DMS153 treated with DMSO at 0.1 percent for 48 hours (cell line): ENCODE measurements at regions not wholly inside any gene's neighbourhood (a gene's known extent, or its start where the extent isn't known, plus 50 kb on each side); places are given as distances from the start of the nearest gene placed in this dataset.
A peak's percentile ranks its signal among the peaks of the same experiment; 100 is the strongest.
"Not testable (repeated sequence)": the region's sequence is repeated elsewhere in the genome, so short reads cannot be mapped to it uniquely, and the experiment has no call there.

Experiments
- DNase-seq: peaks from one replicate; lab custom pipeline; 2025; ENCODE audit not compliant: unreplicated experiment; lab: John Stamatoyannopoulos, UW

DNA sequence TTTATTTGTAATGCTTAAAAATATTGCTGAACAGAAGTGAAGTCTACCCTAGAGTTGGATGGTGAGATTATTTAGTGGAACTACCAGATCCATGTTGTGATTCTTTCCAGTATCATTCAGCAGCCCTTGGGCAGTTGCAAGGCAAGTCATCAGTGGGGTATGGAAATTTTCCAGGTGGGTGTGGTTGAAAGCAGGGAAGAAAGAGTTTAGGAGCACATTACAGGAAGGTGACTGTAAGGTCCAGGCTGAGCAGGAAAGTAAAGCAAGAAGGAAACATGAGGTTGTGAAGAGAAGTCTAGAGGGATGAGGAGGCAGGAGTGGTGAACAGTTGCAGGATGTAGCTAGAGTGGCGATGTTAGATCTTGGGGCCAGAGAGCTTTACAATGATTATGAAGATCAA lies 178.0 kb upstream of the ROPN1B start:
- not testable (repeated sequence) for DNase-seq

DNA sequence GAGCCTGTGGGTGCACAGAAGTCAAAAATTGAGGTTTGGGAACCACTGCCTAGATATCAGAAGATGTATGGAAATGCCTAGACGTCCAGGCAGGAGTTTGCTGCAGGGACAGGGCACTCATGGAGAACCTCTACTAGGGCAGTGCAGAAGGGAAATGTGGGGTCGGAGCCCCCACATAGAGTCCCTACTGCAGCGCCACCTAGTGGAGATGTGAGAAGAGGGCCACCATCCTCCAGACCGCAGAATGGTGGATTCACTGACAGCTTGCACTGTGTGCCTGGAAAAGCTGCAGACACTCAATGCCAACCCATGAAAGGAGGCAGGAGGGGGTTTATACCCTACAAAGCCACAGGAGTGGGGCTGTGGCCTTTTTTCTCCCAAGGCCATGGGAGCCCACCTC lies 159.0 kb upstream of the ROPN1B start:
- not testable (repeated sequence) for DNase-seq

DNA sequence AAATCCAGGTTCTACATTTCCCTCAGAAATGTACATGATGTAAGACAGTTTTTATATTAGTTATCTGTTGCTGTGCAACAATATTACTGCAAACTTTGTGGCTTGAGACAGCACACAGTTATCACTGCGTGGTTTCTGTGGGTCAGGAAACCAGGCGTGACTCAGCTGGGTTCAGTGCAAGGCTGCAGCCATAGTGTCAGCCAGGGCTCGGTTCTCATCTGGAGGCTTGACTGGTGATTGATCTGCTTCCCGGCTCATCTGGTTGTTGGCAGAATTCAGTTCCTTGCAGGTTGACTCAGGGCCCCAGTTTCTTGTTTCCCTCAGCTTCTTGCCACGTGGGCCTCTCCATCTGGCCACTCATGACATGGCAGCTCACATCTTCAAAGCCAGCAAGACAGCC lies 146.8 kb upstream of the ROPN1B start:
- not testable (repeated sequence) for DNase-seq

DNA sequence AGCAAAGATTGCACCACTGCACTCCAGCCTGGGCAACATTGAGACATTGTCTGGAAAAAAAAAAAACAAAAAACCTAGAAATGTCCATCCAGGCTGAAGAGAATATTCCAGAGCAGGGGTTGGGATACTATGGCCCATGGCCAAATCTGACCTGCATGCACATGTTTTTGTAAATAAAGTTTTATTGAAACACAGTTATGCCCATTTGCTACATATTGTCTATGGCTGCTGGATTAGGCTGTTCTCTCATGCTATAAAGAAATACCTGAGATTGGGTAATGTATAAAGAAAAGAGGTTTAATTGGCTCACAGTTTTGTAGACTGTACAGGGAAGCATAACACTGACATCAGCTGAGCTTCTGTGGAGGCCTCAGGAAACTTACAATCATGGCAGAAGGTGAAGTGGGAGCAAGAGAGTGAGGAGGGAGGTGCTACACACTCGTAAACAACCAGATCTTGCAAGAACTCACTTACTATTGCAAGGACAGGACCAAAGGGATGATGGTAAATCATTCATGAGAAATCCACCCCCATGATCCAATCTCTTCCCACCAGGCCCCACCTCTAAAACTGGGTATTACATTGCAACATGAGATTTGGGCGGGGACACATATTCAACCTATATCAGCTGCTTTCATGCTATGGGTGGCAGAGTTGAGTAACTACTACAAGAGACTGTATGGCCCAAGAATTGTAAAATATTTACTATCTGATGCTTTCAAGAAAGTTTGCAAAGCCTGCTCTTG lies 137.8 kb upstream of the ROPN1B start:
- DNase-seq: not testable (repeated sequence)

DNA sequence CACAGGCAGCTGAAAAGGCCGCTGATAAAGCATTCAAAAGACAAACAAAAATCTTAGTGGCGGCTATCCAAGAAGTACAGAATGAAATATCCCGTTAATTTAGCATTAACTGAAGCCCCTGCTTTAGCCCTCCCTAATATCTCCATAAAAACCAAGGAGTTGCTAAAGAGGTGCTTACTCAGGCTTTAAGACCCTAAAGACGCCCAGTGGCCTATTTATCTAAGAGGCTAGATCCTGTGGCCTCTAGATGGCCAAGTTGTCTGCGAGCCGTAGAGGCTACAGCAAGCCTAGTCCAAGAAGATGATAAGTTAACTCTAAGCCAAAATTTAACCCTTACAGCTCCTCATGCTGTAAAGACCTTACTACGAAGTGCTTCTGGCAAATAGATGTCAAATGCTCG lies 133.4 kb upstream of the ROPN1B start:
- not testable (repeated sequence) for DNase-seq

DNA sequence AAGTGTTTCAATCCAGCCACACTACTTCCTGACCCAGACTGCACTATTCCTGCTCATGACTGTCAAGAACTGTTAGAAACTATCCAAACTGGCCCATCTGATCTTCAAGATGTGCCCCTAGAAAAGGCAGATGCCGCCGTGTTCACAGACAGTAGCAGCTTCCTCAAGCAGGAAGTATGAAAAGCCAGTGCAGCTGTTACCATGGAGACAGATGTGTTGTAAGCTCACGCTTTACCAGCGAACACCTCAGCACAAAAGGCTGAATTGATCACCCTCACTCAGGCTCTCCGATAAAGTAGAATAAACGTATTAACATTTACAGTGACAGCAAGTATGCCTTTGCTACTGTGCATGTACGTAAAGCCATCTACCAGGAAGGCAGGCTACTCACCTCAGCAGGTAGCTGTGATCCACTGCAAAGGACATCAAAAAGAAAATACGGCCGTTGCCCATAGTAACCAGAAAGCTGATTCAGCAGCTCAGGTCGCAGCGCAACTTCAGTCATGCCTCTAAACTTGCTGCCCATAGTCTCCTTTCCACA lies 132.9 kb upstream of the ROPN1B start:
- not testable (repeated sequence) for DNase-seq

DNA sequence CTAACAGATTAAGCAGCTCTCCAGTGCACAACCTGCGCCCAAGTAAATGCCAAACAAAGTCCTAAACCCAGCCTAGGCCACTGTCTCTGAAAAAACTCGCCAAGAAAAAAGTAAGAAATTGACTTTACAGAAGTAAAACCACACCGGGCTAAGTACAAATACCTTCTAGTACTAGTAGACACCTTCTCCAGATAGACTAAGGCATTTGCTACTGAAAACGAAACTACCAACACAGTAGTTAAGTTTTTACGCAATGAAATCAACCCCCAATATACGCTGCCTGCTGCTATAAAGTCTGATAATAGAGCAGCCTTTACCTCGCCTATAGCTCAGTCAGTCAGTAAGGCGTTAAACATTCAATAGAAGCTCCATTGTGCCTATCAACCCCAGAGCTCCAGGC lies 132.2 kb upstream of the ROPN1B start:
- not testable (repeated sequence) for DNase-seq

- DNase-seq: not testable (repeated sequence)
Measured at GRCh38 chr3:125838857-125839256, 130.1 kb upstream of the ROPN1B start.

DNA sequence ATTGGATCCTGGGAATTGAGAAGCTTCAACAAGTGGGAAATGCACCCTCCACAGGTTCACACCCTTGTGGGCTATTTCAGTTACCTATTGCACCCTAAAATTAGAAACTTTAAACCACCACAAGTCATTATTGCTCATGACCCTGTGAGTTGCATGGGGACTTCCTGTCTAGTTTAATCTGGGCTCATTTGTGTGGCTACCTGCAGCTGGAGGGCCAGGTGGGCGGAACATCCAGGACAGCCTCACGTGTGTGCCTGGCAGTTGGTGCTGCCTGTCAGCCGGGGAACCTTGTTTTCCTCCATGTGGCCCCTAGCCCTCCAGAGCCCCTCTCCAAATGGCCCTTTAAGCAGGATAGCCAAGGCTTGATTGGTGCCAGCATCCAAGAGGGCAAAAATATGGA lies 128.5 kb upstream of the ROPN1B start:
- DNase-seq: not testable (repeated sequence)

- DNase-seq: not testable (repeated sequence)
Measured at GRCh38 chr3:125847966-125848365, 121.0 kb upstream of the ROPN1B start.

DNA sequence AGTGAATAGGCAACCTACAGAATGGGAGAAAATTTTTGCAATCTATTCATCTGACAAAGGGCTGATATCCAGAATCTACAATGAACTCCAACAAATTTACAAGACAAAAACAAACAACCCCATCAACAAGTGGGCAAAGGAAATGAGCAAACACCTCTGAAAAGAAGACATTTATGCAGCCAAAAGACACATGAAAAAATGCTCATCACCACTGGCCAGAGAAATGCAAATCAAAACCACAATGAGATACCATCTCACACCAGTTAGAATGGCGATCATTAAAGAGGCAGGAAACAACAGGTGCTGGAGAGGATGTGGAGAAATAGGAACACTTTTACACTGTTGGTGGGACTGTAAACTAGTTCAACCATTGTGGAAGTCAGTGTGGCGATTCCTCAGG lies 114.0 kb upstream of the ROPN1B start:
- not testable (repeated sequence) for DNase-seq

DNA sequence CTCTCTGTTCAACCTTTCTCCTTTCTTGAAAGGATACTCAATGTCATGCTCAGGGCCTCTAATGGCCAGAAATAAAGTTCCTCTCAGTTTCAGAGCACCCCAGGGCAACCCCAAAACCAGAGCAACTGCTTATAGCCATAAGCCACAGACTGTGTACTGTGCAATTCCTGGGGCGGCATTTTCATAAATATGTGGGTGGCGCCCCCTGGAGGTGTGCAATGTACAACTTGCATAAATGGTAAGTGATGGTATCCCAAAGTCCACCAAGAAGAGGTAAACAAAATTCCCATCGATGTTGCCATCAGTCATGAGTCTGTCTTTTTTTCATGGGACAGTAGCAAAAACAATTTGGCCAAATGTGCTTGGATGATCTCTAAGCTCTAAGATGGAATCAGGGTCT lies 108.4 kb upstream of the ROPN1B start:
- not testable (repeated sequence) for DNase-seq

- not testable (repeated sequence) for DNase-seq
Measured at GRCh38 chr3:125862841-125863254, 106.1 kb upstream of the ROPN1B start.

- not testable (repeated sequence) for DNase-seq
Measured at GRCh38 chr3:125864532-125864931, 104.4 kb upstream of the ROPN1B start.

DNA sequence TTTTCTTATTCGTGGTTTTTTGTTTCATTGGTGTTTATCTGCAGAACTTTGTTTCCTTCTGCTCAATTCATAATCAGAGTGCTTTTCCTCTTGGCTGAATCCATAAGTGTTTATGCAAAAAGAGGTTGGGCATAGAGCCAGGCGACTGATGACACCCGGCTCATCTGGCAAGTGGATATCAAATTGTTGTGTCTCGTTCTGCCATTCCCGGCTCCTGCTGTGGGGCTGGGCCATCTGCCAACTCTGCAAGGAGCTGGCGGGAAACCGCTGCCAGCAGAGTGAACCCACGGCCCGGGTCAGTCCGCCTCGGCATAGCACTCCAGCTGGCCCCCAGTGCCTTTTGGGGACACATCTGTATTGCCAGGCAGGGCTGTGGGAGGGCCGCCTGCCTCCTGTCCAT lies 83.0 kb upstream of the ROPN1B start:
- peak; percentile 68 for DNase-seq

- not testable (repeated sequence) for DNase-seq
Measured at GRCh38 chr3:125899181-125899580, 69.8 kb upstream of the ROPN1B start.

DNA sequence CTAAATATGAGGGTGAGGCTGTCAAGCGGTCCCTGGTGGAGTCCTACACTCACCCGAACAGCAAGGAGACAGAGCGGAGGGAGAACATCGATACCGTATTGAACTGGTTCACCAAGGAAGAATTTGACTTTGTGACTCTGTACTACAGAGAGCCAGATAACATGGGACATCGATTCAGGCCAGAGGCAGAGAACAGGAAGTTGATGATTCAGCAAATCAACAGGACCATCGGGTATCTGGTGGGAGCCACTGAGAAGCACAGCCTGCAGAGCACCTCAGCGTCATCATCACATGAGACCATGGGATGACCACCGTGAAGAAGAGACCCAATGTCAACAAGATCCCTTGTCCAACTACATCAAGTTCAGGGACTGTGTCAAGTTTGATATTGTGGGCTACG lies 67.5 kb upstream of the ROPN1B start:
- DNase-seq: not testable (repeated sequence)

- not testable (repeated sequence) for DNase-seq
Measured at GRCh38 chr3:125903780-125904455, 65.1 kb upstream of the ROPN1B start.

DNA sequence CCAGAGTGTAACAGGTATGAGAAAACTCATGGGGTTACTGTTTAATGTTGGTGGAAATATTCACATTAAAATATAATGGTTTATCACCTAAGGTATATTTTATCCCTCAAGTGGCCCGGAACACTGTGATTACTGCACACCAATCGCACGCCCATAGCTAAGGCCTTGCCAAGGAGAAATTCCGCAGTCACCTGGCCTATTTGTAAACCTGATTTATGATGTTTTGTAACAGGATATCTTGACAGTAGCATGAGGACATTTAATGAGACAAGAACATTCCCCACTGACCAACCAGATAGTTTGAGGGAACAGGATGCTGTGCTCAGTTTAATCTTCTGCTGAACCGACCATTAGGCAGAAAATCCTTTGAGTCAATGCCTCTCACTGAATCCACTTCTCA lies 61.7 kb upstream of the ROPN1B start:
- peak; percentile 22 for DNase-seq

DNA sequence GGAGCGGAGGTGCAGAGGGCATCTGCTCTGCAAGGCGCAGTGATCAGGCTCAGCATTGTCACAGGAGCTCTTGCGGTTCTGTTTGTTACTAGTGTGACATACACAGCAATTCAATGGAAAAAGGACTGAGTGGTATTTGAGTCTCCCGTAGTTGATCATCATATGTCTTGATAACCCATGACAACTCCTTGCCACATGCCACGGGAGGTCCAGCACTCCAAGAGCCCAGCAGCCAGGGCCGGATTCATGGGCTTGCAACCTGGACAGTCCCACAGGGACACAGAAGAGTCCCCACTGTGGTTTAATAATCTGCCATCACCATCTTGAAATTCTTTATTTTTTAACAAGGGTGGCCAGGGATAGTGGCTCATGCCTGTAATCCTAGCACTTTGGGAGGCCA lies 58.1 kb upstream of the ROPN1B start:
- not testable (repeated sequence) for DNase-seq

- not testable (repeated sequence) for DNase-seq
Measured at GRCh38 chr3:125914608-125915436, 54.2 kb upstream of the ROPN1B start.
